Lung (tissue), 11 donors: ENCODE measurements at regions not wholly inside any gene's neighbourhood (a gene's known extent, or its start where the extent isn't known, plus 50 kb on each side); places are given as distances from the start of the nearest gene placed in this dataset.

ENCODE experiments used
- ATAC-seq: fragments of 200-7000 bp; cut with Tn5 transposase; one replicate; pipeline ENCODE4 v1.9.1; 2020; ENCODE audit warnings: moderate number of reproducible peaks; ENCODE audit not compliant: insufficient read depth, low FRiP score
- DNase-seq, 3 donors: peaks; one replicate each; pipeline ENCODE4 v3.0.0-alpha.2; 2013 to 2017
- H3K27ac ChIP-seq, 2 donors: one replicate each; pipeline ENCODE4 v1.5.1; 2013; ENCODE audit warnings: mild to moderate bottlenecking in 2 of 2, moderate library complexity in 2 of 2, control low read depth in 1 of 2, inconsistent platforms in 1 of 2, low read depth in 1 of 2, low read length in 1 of 2
- H3K27me3 ChIP-seq, 3 donors: one replicate each; pipeline ENCODE4 v1.5.1; 2013; ENCODE audit warnings: low read length in 2 of 3; ENCODE audit not compliant: control insufficient read depth in 3 of 3, insufficient read depth in 3 of 3
- H3K36me3 ChIP-seq, 4 donors: one replicate each; pipeline ENCODE4 v1.5.1; 2013; ENCODE audit warnings: low read length in 4 of 4, mild to moderate bottlenecking in 1 of 4, moderate library complexity in 1 of 4; ENCODE audit not compliant: control insufficient read depth in 4 of 4, insufficient read depth in 4 of 4
- H3K4me1 ChIP-seq, 5 donors: one replicate each; pipeline ENCODE4 v1.5.1; 2013; ENCODE audit warnings: low read length in 5 of 5, mild to moderate bottlenecking in 2 of 5, moderate library complexity in 1 of 5; ENCODE audit not compliant: control insufficient read depth in 5 of 5, insufficient read depth in 5 of 5
- H3K4me3 ChIP-seq: one replicate; pipeline ENCODE4 v1.5.1; 2013; ENCODE audit warnings: mild to moderate bottlenecking, control low read depth, moderate library complexity
- H3K9ac ChIP-seq, 2 donors: one replicate each; pipeline ENCODE4 v1.5.1; 2013; ENCODE audit warnings: low read length in 2 of 2, control low read depth in 1 of 2; ENCODE audit not compliant: insufficient read depth in 1 of 2
- H3K9me3 ChIP-seq, 4 donors: one replicate each; pipeline ENCODE4 v1.5.1; 2013; ENCODE audit warnings: low read length in 3 of 4, mild to moderate bottlenecking in 1 of 4, moderate library complexity in 1 of 4; ENCODE audit not compliant: control insufficient read depth in 4 of 4, insufficient read depth in 3 of 4
- CTCF ChIP-seq: IDR thresholded peaks from 2 replicates; pipeline ENCODE4 v1.5.1; 2012; ENCODE audit warnings: mild to moderate bottlenecking; ENCODE audit errors: control extremely low read depth, extremely low read depth
- WGBS, 2 donors: extraction: QIAGEN DNeasy Blood & Tissue Kit; methylation state at CpG; one replicate each; pipeline ENCODE4 v1.1.7; 2013; 5-methylcytosine and 5-hydroxymethylcytosine counted together
- donor health status: control.
- donor health status: control.
- donor health status: Bipolar disorder and iron deficiency.
- donor health status: healthy.
- donor health status: DM: yes; HTN: yes; CAD: no.

GRCh38 chr15:69653306-69653705 is 200.7 kb downstream of the RPLP1 start:
- Histone ChIP-seq H3K27me3 (peaks cover 0 to 3% (median 0%) of the 10 kb centered on the region in 3 donors), H3K9me3 (peaks cover 0 to 7% (median 0%) of the 10 kb centered on the region in 4 donors), H3K4me3 (no peak overlapping the region), H3K27ac (no peak overlapping the region), H3K4me1 (peaks cover 0 to 6% (median 0%) of the 10 kb centered on the region in 5 donors), H3K36me3 (no peaks in the 10 kb centered on the region), H3K9ac (no peak overlapping the region)
- ATAC-seq (no peak), DNase-seq (no peak)
- 84 to 92% methylated on average over 1 of the region's 1 CpG for WGBS, 2 donors
- TF ChIP-seq CTCF: no peak

DNA sequence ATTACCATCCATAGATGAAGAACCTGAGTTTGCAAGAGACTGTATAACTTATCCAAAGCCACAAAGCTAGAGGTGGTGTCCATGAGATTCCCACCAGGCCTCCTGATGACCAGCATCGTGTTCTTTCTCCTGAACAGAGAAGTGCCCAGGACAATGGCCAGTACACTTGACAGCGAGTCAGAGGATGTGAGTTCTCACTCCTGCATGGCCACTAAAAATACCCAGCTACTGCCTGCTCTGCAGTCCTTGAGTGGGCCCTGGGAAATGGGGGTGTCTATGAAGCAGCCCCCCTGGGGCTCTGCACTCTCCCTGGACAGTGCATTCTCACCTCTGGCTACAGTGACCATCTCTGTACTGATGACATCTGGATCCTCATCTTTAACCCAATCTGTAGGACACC is 201.2 kb downstream of the RPLP1 start:
- peaks cover 0 to 3% (median 0%) of the 10 kb centered on the region in 5 donors for H3K4me1 ChIP-seq
- TF ChIP-seq CTCF: no peak
- 92 to 96% methylated on average over 2 of the region's 2 CpGs for WGBS, 2 donors
- H3K36me3 ChIP-seq: no peaks in the 10 kb centered on the region
- H3K27me3 ChIP-seq: peaks cover 0 to 3% (median 0%) of the 10 kb centered on the region in 3 donors
- no peak overlapping the region for H3K4me3 ChIP-seq
- no peak for DNase-seq
- no peak overlapping the region for H3K9ac ChIP-seq
- ATAC-seq: no peak
- H3K9me3 ChIP-seq: peaks cover 0 to 7% (median 0%) of the 10 kb centered on the region in 4 donors
- no peak overlapping the region for H3K27ac ChIP-seq

DNA sequence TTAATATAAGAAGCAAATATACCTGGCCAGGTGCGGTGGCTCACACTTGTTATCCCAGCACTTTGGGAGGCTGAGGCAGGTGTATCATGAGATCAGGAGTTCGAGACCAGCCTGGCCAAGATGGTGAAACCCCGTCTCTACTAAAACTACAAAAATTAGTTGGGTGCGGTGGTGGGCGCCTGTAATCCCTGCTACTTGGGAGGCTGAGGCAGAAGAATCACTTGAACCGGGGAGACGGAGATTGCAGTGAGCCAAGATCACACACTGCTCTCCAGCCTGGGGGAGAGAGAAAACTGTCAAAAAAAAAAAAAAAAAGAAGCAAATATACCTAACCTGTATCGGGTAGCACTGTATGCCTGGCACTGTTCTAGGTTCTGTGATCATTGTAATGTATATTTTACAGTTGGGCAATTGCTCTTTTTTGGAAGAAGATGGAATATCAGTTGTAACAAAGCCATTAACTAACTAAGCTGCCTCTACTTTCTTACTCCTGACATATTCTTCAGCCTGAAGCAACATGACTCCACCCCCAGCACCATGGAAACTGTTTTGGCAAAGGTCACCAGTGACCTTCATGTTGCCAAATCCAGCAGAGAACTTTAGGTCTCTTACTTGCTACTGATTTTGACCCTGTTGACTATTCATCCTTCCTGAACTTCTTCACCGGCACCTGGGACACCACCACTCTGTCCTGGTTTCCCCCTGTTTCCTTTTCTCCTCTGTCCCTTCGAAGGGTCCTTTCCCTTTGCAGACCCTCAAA is 203.8 kb downstream of the RPLP1 start:
- H3K9ac ChIP-seq: no peak overlapping the region
- no peak overlapping the region for H3K4me3 ChIP-seq
- H3K27ac ChIP-seq: no peak overlapping the region
- H3K27me3 ChIP-seq: peaks cover 0 to 3% (median 0%) of the 10 kb centered on the region in 3 donors
- peaks cover 0 to 7% (median 0%) of the 10 kb centered on the region in 4 donors for H3K9me3 ChIP-seq
- ATAC-seq: no peak
- H3K36me3 ChIP-seq: no peaks in the 10 kb centered on the region
- no peaks in the 10 kb centered on the region for H3K4me1 ChIP-seq
- no peak for DNase-seq
- no peak for TF ChIP-seq CTCF
- WGBS, 2 donors: 86 to 94% methylated on average over 10 of the region's 10 CpGs
